Cardiac muscle cell (in vitro differentiated cells and primary cell): ENCODE measurements at regions not wholly inside any gene's neighbourhood (a gene's known extent, or its start where the extent isn't known, plus 50 kb on each side); places are given as distances from the start of the nearest gene placed in this dataset.

Experiments
- DNase-seq, 2 donors: peaks; one replicate each; pipeline versions ENCODE4 v3.0.0 to v3.0.0-alpha.2; 2010 to 2017; ENCODE audit warnings: low read depth in 1 of 2, low spot score in 1 of 2
- H3K27ac ChIP-seq: fragments of 200-600 bp; sonication (generic); 2 replicates; pipeline ENCODE4 v1.5.1; 2016
- H3K27me3 ChIP-seq: fragments of 200-600 bp; sonication (generic); 2 replicates; pipeline ENCODE4 v1.6.0; 2016; ENCODE audit warnings: control low read depth
- H3K36me3 ChIP-seq: fragments of 200-600 bp; sonication (generic); 2 replicates; pipeline ENCODE4 v1.5.1; 2016; ENCODE audit warnings: control low read depth
- H3K4me1 ChIP-seq: fragments of 200-600 bp; sonication (generic); 2 replicates; pipeline ENCODE4 v1.8.1; 2017; ENCODE audit warnings: low read depth, mild to moderate bottlenecking, mixed run types
- H3K4me3 ChIP-seq: fragments of 200-600 bp; sonication (generic); 2 replicates; pipeline ENCODE4 v1.5.1; 2016; ENCODE audit warnings: mild to moderate bottlenecking
- H3K9me3 ChIP-seq: fragments of 200-600 bp; sonication (generic); 2 replicates; pipeline ENCODE4 v1.5.1; 2017; ENCODE audit warnings: low read depth, mild to moderate bottlenecking, control low read depth
- CTCF ChIP-seq: IDR thresholded peaks from 2 replicates; pipeline ENCODE4 v1.5.1; 2012; ENCODE audit warnings: low read depth, mild to moderate bottlenecking, low read length

DNA sequence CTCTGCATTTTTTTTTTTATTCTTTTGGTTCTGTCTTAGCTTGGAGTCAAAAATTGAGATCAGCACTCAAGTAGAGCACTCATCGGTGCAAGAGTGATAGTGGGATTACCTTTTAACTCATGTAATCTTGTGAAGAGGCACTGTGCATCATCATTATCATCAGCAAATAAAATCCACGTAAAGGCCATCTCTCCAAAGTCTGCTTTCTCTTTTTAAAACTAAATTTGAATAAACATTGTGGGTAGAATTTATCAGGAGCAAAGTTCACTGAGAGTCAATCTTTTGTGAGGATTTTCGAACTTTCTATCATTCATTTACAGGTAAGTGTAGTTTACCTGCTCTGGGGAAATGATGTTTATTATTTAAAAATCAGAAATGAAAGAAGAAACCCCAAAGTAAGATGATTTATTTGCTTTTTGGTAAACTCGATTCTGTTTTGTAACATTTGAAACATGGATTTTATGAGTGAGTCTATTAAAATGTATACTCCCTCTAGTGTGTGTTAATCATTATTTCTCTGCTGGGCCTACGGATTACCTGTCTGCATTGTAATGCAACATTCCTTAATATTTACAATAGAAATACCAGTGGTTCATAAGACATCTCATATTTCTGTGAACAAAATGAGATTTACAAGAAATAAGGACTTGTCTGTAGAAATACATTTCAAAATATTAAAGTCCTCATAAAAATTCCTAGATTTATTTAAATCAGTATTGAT lies 327.7 kb upstream of the NAALADL2 start:
- no peak overlapping the region for H3K4me3 ChIP-seq
- H3K36me3 ChIP-seq, result no peaks in the 10 kb centered on the region
- H3K4me1 ChIP-seq, result no peaks in the 10 kb centered on the region
- no peaks in the 10 kb centered on the region for H3K9me3 ChIP-seq
- DNase-seq, result no peak
- H3K27ac ChIP-seq, result no peak overlapping the region
- no peak for TF ChIP-seq CTCF
- H3K27me3 ChIP-seq, result no peaks in the 10 kb centered on the region

DNA sequence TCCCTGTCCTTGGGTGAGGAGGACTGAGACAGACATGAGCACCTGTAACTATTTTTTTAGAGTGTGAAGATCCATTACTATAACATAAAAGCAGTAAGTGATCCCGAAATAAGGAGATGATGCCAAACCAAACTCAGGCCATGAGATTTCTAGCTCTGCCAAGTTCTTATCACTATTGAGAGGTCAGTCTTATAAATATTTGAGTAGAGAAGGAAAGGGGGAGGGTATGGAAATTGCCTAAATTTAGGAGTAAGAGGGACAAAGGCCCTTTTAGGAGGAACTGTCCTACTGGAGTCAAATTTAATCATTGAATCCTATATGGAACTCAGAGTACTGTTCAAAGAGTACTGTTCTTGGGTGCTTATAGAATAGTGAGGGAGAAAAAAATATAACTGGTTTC lies 326.9 kb upstream of the NAALADL2 start:
- Histone ChIP-seq H3K27ac (no peak overlapping the region), H3K4me3 (no peak overlapping the region)
- DNase-seq, result no peak

GRCh38 chr3:174532776-174533175 lies 326.4 kb upstream of the NAALADL2 start:
- no peaks in the 10 kb centered on the region for H3K4me1 ChIP-seq
- no peaks in the 10 kb centered on the region for H3K9me3 ChIP-seq
- no peak overlapping the region for H3K27ac ChIP-seq
- H3K36me3 ChIP-seq, result no peaks in the 10 kb centered on the region
- no peaks in the 10 kb centered on the region for H3K27me3 ChIP-seq
- DNase-seq, result no peak
- no peak for TF ChIP-seq CTCF
- H3K4me3 ChIP-seq, result no peak overlapping the region

More for the DNA sequence above, 326.9 kb upstream of the NAALADL2 start:
- no peaks in the 10 kb centered on the region for H3K36me3 ChIP-seq
- no peaks in the 10 kb centered on the region for H3K9me3 ChIP-seq
- no peaks in the 10 kb centered on the region for H3K27me3 ChIP-seq
- TF ChIP-seq CTCF, result no peak
- H3K4me1 ChIP-seq, result no peaks in the 10 kb centered on the region

DNA sequence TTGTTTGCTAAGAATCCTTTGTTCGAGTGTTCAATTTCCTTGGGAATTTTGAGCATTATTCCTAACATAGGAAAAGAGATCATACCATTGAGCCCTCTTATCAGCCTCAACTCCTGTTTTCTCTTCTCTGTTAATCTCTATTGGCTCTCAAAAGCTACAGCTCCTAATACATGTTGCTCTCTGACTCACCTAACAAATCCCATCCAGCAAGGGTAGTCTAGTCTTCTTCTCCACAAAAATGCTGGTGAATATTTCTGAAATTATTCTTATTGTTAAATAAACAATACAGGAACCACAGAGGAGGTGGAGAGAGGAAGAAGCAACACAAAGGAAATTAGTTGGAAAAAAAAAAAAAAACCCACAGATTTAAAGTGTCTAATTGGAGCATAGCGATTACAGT lies 325.8 kb upstream of the NAALADL2 start:
- no peaks in the 10 kb centered on the region for H3K27me3 ChIP-seq
- H3K27ac ChIP-seq, result no peak overlapping the region
- DNase-seq, result peak in 1 of 2 donors; percentile 2

DNA sequence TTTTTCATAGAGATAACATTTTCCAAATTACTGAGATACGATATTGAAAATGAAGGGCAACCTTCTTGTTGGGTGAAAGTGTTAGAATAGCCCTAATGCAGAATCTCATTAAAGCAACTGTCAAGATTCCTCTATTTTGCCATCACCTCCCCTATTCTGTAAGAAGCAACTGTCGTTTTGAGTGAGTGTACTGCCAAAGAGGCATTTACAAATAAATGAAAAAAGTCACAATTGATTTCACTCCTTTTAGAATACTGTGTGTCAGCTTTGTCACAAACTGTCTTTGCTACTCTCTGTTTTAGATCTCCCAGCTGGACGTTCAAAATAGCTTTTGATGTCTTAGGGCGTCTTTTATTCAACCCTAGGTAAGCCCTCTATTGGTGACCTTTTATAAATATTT lies 322.8 kb upstream of the NAALADL2 start:
- no peak for DNase-seq
- H3K27ac ChIP-seq, result no peak overlapping the region

More for the DNA sequence above, 325.8 kb upstream of the NAALADL2 start:
- Histone ChIP-seq H3K36me3 (no peaks in the 10 kb centered on the region), H3K4me3 (no peak overlapping the region), H3K4me1 (no peaks in the 10 kb centered on the region), H3K9me3 (no peaks in the 10 kb centered on the region)
- TF ChIP-seq CTCF, result no peak

More for the DNA sequence above, 322.8 kb upstream of the NAALADL2 start:
- no peak for TF ChIP-seq CTCF
- Histone ChIP-seq H3K27me3 (no peaks in the 10 kb centered on the region), H3K4me1 (no peaks in the 10 kb centered on the region), H3K36me3 (no peaks in the 10 kb centered on the region), H3K9me3 (no peaks in the 10 kb centered on the region), H3K4me3 (no peak overlapping the region)
